HCT116 (cell line): ENCODE measurements at regions not wholly inside any gene's neighbourhood (a gene's known extent, or its start where the extent isn't known, plus 50 kb on each side); places are given as distances from the start of the nearest gene placed in this dataset.

Experiments
- ATAC-seq: fragments of 200-7000 bp; cut with Tn5 transposase; 2 replicates; pipeline ENCODE4 v1.9.1; 2020; ENCODE audit warnings: mild to moderate bottlenecking, moderate library complexity
- BruUV-seq: library from RNA; stranded (reverse); fragments of 400-500 nt; replicated peaks from 2 replicates; lab custom pipeline; 2021; lab: Mats Ljungman, UMichigan
- CTCF ChIA-PET: fragments of 300-600 bp; sonication (Branson Sonifier 250); formaldehyde crosslinking; loops from one replicate; lab custom pipeline; 2021; ENCODE audit warnings: antibody characterized with exemption; lab: Charles Lee
- POLR2A ChIA-PET: fragments of 300-600, 350-600 bp; sonication (Branson Sonifier 250); formaldehyde crosslinking; loops from one replicate; lab custom pipeline; 2021; ENCODE audit warnings: antibody characterized with exemption; lab: Charles Lee
- RAD21 ChIA-PET, 2 experiments: fragments of 300-600 bp; sonication (Branson Sonifier 250); formaldehyde crosslinking; loops; one replicate each; lab custom pipeline; 2023; ENCODE audit warnings: low total read pairs in 2 of 2; ENCODE audit not compliant: uncharacterized antibody in 2 of 2, unreplicated experiment in 2 of 2, low non-redundant PET in 1 of 2; lab: Charles Lee
- DNase-seq: peaks from one replicate; pipeline ENCODE4 v3.0.0-alpha.2; 2010; ENCODE audit warnings: low read depth, low spot score
- H2AFZ ChIP-seq: fragments of 200-600 bp; shearing (Covaris generic), sonication (generic); 2 replicates; pipeline ENCODE4 v1.6.1; 2017; ENCODE audit warnings: low read depth, mixed run types, mixed read lengths, antibody characterized with exemption, low read length; ENCODE audit not compliant: poor library complexity, severe bottlenecking
- H3K27ac ChIP-seq: 2 replicates; pipeline ENCODE4 v1.5.1; 2012; ENCODE audit warnings: low read depth, low read length
- H3K27me3 ChIP-seq: fragments of 200-600 bp; sonication (generic); 2 replicates; pipeline ENCODE4 v1.6.1; 2016; ENCODE audit warnings: mixed run types, low read length, mixed read lengths; ENCODE audit not compliant: insufficient read depth
- H3K36me3 ChIP-seq, 2 experiments: fragments of 200-500 bp in 1 of 2; fragments of 200-600 bp in 1 of 2; sonication (Bioruptor generic) in 1 of 2; sonication (generic) in 1 of 2; 2 replicates each; pipeline versions ENCODE4 v1.5.1 to v1.6.1; 2014 to 2016; ENCODE audit warnings: low read length in 2 of 2, inconsistent platforms in 1 of 2, mixed read lengths in 1 of 2, mixed run types in 1 of 2; ENCODE audit not compliant: insufficient read depth in 2 of 2, control insufficient read depth in 1 of 2
- H3K4me1 ChIP-seq, 2 experiments: fragments of 200-600 bp in 1 of 2; sonication (generic) in 1 of 2; 2 replicates each; pipeline versions ENCODE4 v1.5.1 to v1.6.1; 2012 to 2017; ENCODE audit warnings: low read length in 2 of 2, inconsistent platforms in 1 of 2, mild to moderate bottlenecking in 1 of 2, mixed read lengths in 1 of 2, mixed run types in 1 of 2, moderate library complexity in 1 of 2; ENCODE audit not compliant: insufficient read depth in 2 of 2, control insufficient read depth in 1 of 2
- H3K4me2 ChIP-seq: fragments of 200-600 bp; sonication (generic); 2 replicates; pipeline ENCODE4 v1.6.1; 2017; ENCODE audit warnings: mixed run types, low read length, mixed read lengths
- H3K4me3 ChIP-seq, 2 experiments: fragments of 200-600 bp in 1 of 2; sonication (generic) in 1 of 2; replicated peaks in 1 of 2; 2 replicates each; pipeline ENCODE4 v1.5.1; 2011 to 2016; ENCODE audit warnings: low read length in 2 of 2, control low read depth in 1 of 2, low read depth in 1 of 2, mild to moderate bottlenecking in 1 of 2, mixed read lengths in 1 of 2, mixed run types in 1 of 2
- H3K79me2 ChIP-seq: fragments of 200-600 bp; sonication (generic); 2 replicates; pipeline ENCODE4 v1.6.1; 2017; ENCODE audit warnings: mild to moderate bottlenecking, mixed run types, low read length, moderate library complexity, mixed read lengths; ENCODE audit not compliant: insufficient read depth
- H3K9ac ChIP-seq: fragments of 200-600 bp; sonication (generic); 2 replicates; pipeline ENCODE4 v1.6.1; 2016; ENCODE audit warnings: low read length, mixed read lengths
- H3K9me2 ChIP-seq: fragments of 200-600 bp; sonication (generic), shearing (Covaris generic); 2 replicates; pipeline ENCODE4 v1.6.1; 2017; ENCODE audit warnings: mixed run types, mild to moderate bottlenecking, moderate library complexity; ENCODE audit not compliant: insufficient read depth
- H3K9me3 ChIP-seq, 2 experiments: fragments of 200-500 bp in 1 of 2; fragments of 200-600 bp in 1 of 2; sonication (Bioruptor generic) in 1 of 2; sonication (generic) in 1 of 2; 2 replicates each; pipeline ENCODE4 v1.6.1; 2014 to 2017; ENCODE audit warnings: low read length in 2 of 2, mixed read lengths in 2 of 2, inconsistent platforms in 1 of 2, low read depth in 1 of 2, mild to moderate bottlenecking in 1 of 2, mixed run types in 1 of 2, moderate library complexity in 1 of 2; ENCODE audit not compliant: control insufficient read depth in 1 of 2, insufficient read depth in 1 of 2
- H4K20me1 ChIP-seq: fragments of 200-600 bp; sonication (generic), shearing (Covaris generic); 2 replicates; pipeline ENCODE4 v1.6.1; 2017; ENCODE audit warnings: mixed run types, mild to moderate bottlenecking, moderate library complexity; ENCODE audit not compliant: insufficient read depth
- JUND ChIP-seq: IDR thresholded peaks from 2 replicates; pipeline ENCODE4 v1.6.1; 2012
- POLR2A ChIP-seq: IDR thresholded peaks from 2 replicates; pipeline ENCODE4 v1.7.0; 2011; ENCODE audit warnings: borderline replicate concordance; ENCODE audit not compliant: insufficient read depth, insufficient read length; ENCODE audit errors: extremely low read depth
- SIN3A ChIP-seq: IDR thresholded peaks from 2 replicates; pipeline ENCODE4 v1.6.1; 2012; ENCODE audit warnings: low read depth
- TCF7L2 ChIP-seq: IDR thresholded peaks from 2 replicates; pipeline ENCODE4 v1.7.0; 2011; ENCODE audit warnings: borderline replicate concordance, inconsistent platforms; ENCODE audit not compliant: insufficient read depth, insufficient read length; ENCODE audit errors: extremely low read depth
- YY1 ChIP-seq: IDR thresholded peaks from 2 replicates; pipeline ENCODE4 v1.6.1; 2011; ENCODE audit warnings: low read length, low read depth, moderate library complexity, mild to moderate bottlenecking; ENCODE audit not compliant: insufficient replicate concordance; ENCODE audit errors: extremely low read depth
- intact Hi-C: fragments of 100-400 bp; cut with micrococcal nuclease; formaldehyde crosslinking; loops from 2 replicates; pipeline ENCODE4 v1.10.0; 2022
- TF ChIP-seq, protein P1 (sequence below), 3 experiments: fragments of 200-600 bp in 1 of 3; sonication (generic) in 1 of 3; IDR thresholded peaks in 2 of 3; conservative IDR thresholded peaks in 1 of 3; 2 replicates each; pipeline ENCODE4 v1.5.1; 2012 to 2017; ENCODE audit warnings: low read depth in 2 of 3, low read length in 2 of 3, antibody characterized with exemption in 1 of 3, borderline replicate concordance in 1 of 3, control low read depth in 1 of 3, mild to moderate bottlenecking in 1 of 3, mixed read lengths in 1 of 3, mixed run types in 1 of 3, moderate library complexity in 1 of 3; ENCODE audit not compliant: insufficient read depth in 1 of 3

DNA sequence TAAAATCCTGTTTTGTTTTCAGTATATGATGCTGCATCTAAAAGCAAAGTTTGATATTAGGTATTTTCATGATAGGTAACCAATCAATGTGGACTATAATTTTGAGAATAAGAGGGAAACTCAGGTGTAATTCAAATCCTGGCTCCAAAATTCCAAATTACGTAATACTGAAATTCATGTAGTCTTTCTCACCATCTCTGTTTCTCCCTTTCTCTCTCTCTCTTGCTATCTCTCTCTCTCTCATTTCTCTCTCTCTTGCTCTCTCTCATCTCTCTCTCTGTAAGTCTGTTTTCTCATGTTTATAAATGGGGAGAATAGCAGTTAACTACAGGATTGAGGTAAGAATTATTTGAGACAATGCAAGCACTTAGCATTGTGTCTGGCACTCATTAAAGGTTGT is 401.1 kb upstream of the TLE4 start:
- Histone ChIP-seq H3K4me2 (no peak overlapping the region), H3K9me3 (no peaks in the 10 kb centered on the region), H2AFZ (no peak overlapping the region), H4K20me1 (no peaks in the 10 kb centered on the region), H3K9me2 (no peaks in the 10 kb centered on the region), H3K79me2 (no peaks in the 10 kb centered on the region), H3K27ac (no peak overlapping the region), H3K36me3 (no peaks in the 10 kb centered on the region), H3K27me3 (no peaks in the 10 kb centered on the region), H3K9ac (no peak overlapping the region), H3K4me3 (no peak overlapping the region), H3K4me1 (no peaks in the 10 kb centered on the region)
- no TSS peak for BruUV-seq
- CTCF ChIA-PET, result no interaction called here
- ATAC-seq (no peak), DNase-seq (no peak)
- RAD21 ChIA-PET, result no interaction called here
- POLR2A ChIA-PET, result no interaction called here
- TF ChIP-seq YY1, result no peak
- TF ChIP-seq JUND, result no peak
- no peak for TF ChIP-seq SIN3A
- intact Hi-C loops, result no loop called here

DNA sequence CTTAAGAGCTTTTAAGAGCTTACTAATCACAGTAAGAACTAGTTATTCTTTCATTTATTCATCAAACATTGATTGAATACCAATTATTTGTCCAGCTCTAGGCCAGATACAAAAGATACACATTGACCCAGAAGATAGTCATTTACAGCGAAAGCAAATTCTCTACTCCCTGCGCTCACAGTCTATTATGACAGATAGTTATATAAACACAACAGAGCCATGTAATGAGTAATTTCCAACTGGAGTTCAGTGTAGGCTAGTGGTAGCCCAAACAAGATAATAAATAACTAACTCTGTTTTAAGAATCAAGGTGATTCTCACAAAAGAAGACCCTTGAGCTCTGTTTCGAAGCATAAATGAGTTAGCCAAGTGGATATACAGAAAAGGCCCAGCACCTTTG is 397.8 kb upstream of the TLE4 start:
- Histone ChIP-seq H4K20me1 (no peaks in the 10 kb centered on the region), H3K27me3 (no peaks in the 10 kb centered on the region), H3K27ac (no peak overlapping the region), H2AFZ (no peak overlapping the region), H3K79me2 (no peaks in the 10 kb centered on the region), H3K9me3 (no peaks in the 10 kb centered on the region), H3K4me2 (no peak overlapping the region), H3K4me3 (no peak overlapping the region), H3K9me2 (no peaks in the 10 kb centered on the region), H3K4me1 (no peaks in the 10 kb centered on the region), H3K36me3 (no peaks in the 10 kb centered on the region)
- intact Hi-C loops, result no loop called here
- ChIA-PET POLR2A (no interaction called here), CTCF (no interaction called here)
- ATAC-seq (no peak), DNase-seq (no peak)
- no TSS peak for BruUV-seq
- TF ChIP-seq, protein P1, sequence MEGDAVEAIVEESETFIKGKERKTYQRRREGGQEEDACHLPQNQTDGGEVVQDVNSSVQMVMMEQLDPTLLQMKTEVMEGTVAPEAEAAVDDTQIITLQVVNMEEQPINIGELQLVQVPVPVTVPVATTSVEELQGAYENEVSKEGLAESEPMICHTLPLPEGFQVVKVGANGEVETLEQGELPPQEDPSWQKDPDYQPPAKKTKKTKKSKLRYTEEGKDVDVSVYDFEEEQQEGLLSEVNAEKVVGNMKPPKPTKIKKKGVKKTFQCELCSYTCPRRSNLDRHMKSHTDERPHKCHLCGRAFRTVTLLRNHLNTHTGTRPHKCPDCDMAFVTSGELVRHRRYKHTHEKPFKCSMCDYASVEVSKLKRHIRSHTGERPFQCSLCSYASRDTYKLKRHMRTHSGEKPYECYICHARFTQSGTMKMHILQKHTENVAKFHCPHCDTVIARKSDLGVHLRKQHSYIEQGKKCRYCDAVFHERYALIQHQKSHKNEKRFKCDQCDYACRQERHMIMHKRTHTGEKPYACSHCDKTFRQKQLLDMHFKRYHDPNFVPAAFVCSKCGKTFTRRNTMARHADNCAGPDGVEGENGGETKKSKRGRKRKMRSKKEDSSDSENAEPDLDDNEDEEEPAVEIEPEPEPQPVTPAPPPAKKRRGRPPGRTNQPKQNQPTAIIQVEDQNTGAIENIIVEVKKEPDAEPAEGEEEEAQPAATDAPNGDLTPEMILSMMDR (IDR thresholded peaks at IDR 0.05 in 2 of 3, conservative IDR thresholded peaks at IDR 0.05 in 1 of 3; ENCODE audit: borderline replicate concordance in 1 of 3, insufficient read depth in 1 of 3, low read depth in 2 of 3, low read length in 2 of 3), result no peak
- TF ChIP-seq POLR2A, result no peak
- TF ChIP-seq TCF7L2, result no peak
- TF ChIP-seq JUND, result no peak
- TF ChIP-seq, all 23 proteins: peak for 0
- H3K9ac ChIP-seq, result no peak overlapping the region
- RAD21 ChIA-PET, result no interaction called here
